ENCODE measurements at regions not wholly inside any gene's neighbourhood (a gene's known extent, or its start where the extent isn't known, plus 50 kb on each side); places are given as distances from the start of the nearest gene placed in this dataset.

DNA sequence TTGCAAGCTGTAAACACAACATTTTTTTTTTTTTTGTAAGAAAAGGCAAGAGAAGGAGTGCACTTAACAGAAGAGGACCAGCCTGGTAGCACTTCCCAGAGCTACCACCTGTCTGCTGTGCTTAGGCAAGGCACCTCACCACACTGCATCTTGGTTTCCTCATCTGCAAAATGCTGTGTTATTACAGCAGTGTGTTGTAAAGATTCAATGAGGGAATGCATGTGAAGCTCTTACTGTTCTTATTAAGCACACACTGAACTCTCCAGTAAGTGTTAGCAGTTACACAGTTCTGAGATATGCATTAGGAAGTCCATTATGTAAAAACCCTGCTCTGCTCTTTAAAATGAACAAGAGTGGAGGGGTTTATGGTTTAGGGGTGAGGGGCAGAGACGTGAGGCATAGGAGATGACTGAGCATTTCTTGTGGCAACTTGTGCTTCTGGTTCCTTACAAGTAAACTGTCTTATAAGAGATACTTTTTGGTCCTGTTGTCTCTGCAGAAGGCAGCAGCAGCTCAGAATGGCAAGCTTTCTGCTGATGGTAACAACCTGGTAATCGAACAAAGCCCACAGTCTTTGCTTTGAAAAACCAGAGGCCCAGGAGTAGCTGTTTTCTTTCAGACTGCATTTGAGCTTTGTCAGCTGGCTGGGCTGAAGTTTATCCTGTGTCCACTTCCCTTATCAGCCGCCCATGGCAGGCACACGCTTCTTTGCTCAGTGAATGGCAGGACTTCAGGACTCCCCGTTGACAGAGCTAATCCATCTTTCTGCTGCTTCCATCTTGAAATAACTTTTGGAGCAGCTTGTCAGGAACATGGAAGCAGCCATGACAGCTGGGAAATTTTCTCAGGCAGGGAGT, 98.8 kb upstream of the BMPER start:
- H3K36me3 ChIP-seq (replicated peaks; ENCODE audit: control insufficient read depth, insufficient read depth, low read length), result no peaks in the 10 kb centered on the region
- no peaks in the 10 kb centered on the region for H3K27me3 ChIP-seq (ENCODE audit: control insufficient read depth, insufficient read depth, low read length)
- H3K4me3 ChIP-seq (ENCODE audit: insufficient read depth, low read depth, low read length), result no peak overlapping the region
- no peak for DNase-seq

DNA sequence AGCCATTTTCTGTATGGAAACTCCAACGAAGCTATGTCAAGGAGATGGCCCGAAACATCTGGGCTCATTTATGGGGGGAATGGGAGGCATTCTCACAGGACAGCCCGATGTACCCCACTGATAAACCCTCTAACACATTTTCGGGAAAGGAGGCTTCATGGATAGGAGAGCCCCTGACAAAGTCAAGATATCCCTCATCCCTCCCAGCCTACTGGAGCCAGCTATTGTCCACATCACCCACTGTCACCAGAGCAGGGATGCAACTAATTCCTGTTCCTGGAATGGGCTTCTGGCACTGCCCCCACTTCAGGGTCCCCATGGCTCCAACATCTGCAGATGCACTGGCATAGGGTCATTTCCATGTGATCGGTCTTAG, 98.2 kb upstream of the BMPER start:
- no peaks in the 10 kb centered on the region for H3K27me3 ChIP-seq (ENCODE audit: control insufficient read depth, insufficient read depth, low read length)
- H3K4me3 ChIP-seq (ENCODE audit: insufficient read depth, low read depth, low read length), result no peak overlapping the region
- DNase-seq, result no peak
- H3K36me3 ChIP-seq (replicated peaks; ENCODE audit: control insufficient read depth, insufficient read depth, low read length), result no peaks in the 10 kb centered on the region

GRCh38 chr7:33807779-33808482, 97.4 kb upstream of the BMPER start:
- peak; percentile 60 for DNase-seq
- Histone ChIP-seq H3K36me3 (replicated peaks; ENCODE audit: control insufficient read depth, insufficient read depth, low read length) (no peaks in the 10 kb centered on the region), H3K4me3 (ENCODE audit: insufficient read depth, low read depth, low read length) (no peak overlapping the region), H3K27me3 (ENCODE audit: control insufficient read depth, insufficient read depth, low read length) (no peaks in the 10 kb centered on the region)

DNA sequence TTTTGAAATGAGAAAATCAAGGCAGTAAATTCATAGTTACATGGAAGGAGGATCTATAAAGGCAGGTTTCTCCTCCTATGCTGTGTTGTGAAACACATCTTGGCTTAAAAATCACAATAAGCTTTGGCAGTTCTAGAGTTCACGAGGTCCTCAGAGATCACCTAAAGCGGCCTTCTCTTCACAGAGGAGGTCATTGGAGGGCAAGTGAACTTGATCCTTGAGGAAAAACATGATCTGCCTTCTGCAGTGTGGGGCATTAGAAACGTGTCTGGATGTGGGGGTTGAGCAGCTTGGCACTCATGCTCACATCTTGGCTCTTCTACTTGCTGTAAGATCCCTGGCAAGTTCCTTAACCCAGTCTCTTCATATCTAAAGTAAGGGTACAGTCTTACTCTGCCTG, 96.1 kb upstream of the BMPER start:
- Histone ChIP-seq H3K36me3 (replicated peaks; ENCODE audit: control insufficient read depth, insufficient read depth, low read length) (no peaks in the 10 kb centered on the region), H3K4me3 (ENCODE audit: insufficient read depth, low read depth, low read length) (no peak overlapping the region), H3K27me3 (ENCODE audit: control insufficient read depth, insufficient read depth, low read length) (no peaks in the 10 kb centered on the region)
- DNase-seq, result no peak

GRCh38 chr7:33810356-33810755, 95.0 kb upstream of the BMPER start:
- Histone ChIP-seq H3K27me3 (ENCODE audit: control insufficient read depth, insufficient read depth, low read length) (no peaks in the 10 kb centered on the region), H3K36me3 (replicated peaks; ENCODE audit: control insufficient read depth, insufficient read depth, low read length) (no peaks in the 10 kb centered on the region), H3K4me3 (ENCODE audit: insufficient read depth, low read depth, low read length) (no peak overlapping the region)
- DNase-seq, result no peak

GRCh38 chr7:33813331-33813730, 92.0 kb upstream of the BMPER start:
- Histone ChIP-seq H3K36me3 (replicated peaks; ENCODE audit: control insufficient read depth, insufficient read depth, low read length) (no peaks in the 10 kb centered on the region), H3K27me3 (ENCODE audit: control insufficient read depth, insufficient read depth, low read length) (no peaks in the 10 kb centered on the region), H3K4me3 (ENCODE audit: insufficient read depth, low read depth, low read length) (no peak overlapping the region)
- DNase-seq, result no peak

- Histone ChIP-seq H3K27me3 (ENCODE audit: control insufficient read depth, insufficient read depth, low read length) (no peaks in the 10 kb centered on the region), H3K36me3 (replicated peaks; ENCODE audit: control insufficient read depth, insufficient read depth, low read length) (no peaks in the 10 kb centered on the region), H3K4me3 (ENCODE audit: insufficient read depth, low read depth, low read length) (no peak overlapping the region)
- no peak for DNase-seq
Observed at GRCh38 chr7:33814400-33814799, 90.9 kb upstream of the BMPER start.

- Histone ChIP-seq H3K27me3 (ENCODE audit: control insufficient read depth, insufficient read depth, low read length) (no peaks in the 10 kb centered on the region), H3K4me3 (ENCODE audit: insufficient read depth, low read depth, low read length) (no peak overlapping the region), H3K36me3 (replicated peaks; ENCODE audit: control insufficient read depth, insufficient read depth, low read length) (no peaks in the 10 kb centered on the region)
- DNase-seq, result no peak
Observed at GRCh38 chr7:33814936-33815335, 90.4 kb upstream of the BMPER start.

- H3K4me3 ChIP-seq (ENCODE audit: insufficient read depth, low read depth, low read length), result no peak overlapping the region
- DNase-seq, result no peak
- H3K36me3 ChIP-seq (replicated peaks; ENCODE audit: control insufficient read depth, insufficient read depth, low read length), result no peaks in the 10 kb centered on the region
- no peaks in the 10 kb centered on the region for H3K27me3 ChIP-seq (ENCODE audit: control insufficient read depth, insufficient read depth, low read length)
Observed at GRCh38 chr7:33815336-33815735, 90.0 kb upstream of the BMPER start.

DNA sequence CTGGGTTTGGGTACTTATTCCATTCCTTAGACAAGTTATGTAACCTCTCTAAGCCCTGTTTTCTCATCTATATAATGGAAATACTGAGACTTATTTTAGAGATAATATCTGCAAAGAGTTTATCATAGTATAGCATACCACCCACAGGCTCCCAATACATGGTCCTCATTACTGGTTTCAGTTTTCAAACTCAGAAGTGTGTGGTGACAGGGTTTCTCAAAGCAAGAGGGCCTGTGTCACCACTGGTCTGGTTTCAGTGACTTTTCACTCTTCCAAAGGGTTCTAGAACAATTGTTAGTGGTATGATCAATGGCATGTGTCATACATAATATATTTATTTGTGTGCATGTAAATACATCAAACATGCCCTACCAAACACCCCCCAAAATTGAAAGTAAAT, 89.2 kb upstream of the BMPER start:
- H3K36me3 ChIP-seq (replicated peaks; ENCODE audit: control insufficient read depth, insufficient read depth, low read length), result no peaks in the 10 kb centered on the region
- no peak for DNase-seq
- no peak overlapping the region for H3K4me3 ChIP-seq (ENCODE audit: insufficient read depth, low read depth, low read length)
- H3K27me3 ChIP-seq (ENCODE audit: control insufficient read depth, insufficient read depth, low read length), result no peaks in the 10 kb centered on the region

DNA sequence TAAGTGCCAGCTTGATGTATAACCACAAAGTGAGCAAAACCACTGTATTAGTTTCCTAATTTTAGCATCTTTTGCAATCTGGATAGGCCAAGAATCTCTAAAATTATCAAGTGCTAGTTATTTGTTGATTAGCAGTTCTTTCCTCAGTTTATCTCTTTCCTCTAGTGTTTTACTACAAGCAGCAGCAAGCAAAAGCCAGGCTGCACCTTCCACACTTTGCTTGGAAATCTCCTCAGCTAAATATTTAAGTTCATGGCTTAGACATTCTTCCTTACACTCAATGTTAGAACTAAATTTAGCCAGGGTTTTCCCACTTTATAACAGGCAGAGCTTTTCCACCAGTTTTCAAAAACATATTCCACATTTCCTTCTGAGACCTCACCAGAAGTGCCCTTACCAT, 85.7 kb upstream of the BMPER start:
- no peak for DNase-seq

DNA sequence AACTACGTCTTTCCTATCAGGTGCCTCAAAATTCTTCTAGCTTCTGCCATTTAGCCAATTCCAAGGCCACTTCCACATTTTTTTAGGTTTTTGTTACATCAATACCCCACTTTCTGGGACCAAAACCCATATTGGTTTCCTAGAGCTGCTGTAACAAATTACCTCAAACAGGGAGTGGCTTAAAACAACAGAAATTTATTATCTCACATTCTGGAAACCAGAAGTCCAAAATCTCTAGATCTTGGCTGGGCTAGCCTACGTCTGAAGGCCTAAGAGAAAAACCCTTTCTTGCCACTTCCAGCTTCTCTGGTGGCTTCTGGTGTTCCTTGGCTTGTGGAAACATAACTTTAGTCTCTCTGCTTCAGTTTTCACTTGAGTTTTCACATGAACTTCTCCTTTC, 85.1 kb upstream of the BMPER start:
- no peak for DNase-seq
- H3K4me3 ChIP-seq (ENCODE audit: insufficient read depth, low read depth, low read length), result no peak overlapping the region
- H3K36me3 ChIP-seq (replicated peaks; ENCODE audit: control insufficient read depth, insufficient read depth, low read length), result no peaks in the 10 kb centered on the region
- H3K27me3 ChIP-seq (ENCODE audit: control insufficient read depth, insufficient read depth, low read length), result no peaks in the 10 kb centered on the region

More for the DNA sequence above, 85.7 kb upstream of the BMPER start:
- no peaks in the 10 kb centered on the region for H3K36me3 ChIP-seq (replicated peaks; ENCODE audit: control insufficient read depth, insufficient read depth, low read length)
- H3K27me3 ChIP-seq (ENCODE audit: control insufficient read depth, insufficient read depth, low read length), result no peaks in the 10 kb centered on the region
- no peak overlapping the region for H3K4me3 ChIP-seq (ENCODE audit: insufficient read depth, low read depth, low read length)

GRCh38 chr7:33821970-33822369, 83.4 kb upstream of the BMPER start:
- no peak for DNase-seq
- Histone ChIP-seq H3K36me3 (replicated peaks; ENCODE audit: control insufficient read depth, insufficient read depth, low read length) (no peaks in the 10 kb centered on the region), H3K27me3 (ENCODE audit: control insufficient read depth, insufficient read depth, low read length) (no peaks in the 10 kb centered on the region), H3K4me3 (ENCODE audit: insufficient read depth, low read depth, low read length) (no peak overlapping the region)

GRCh38 chr7:33823913-33824312, 81.4 kb upstream of the BMPER start:
- no peak for DNase-seq
- Histone ChIP-seq H3K36me3 (replicated peaks; ENCODE audit: control insufficient read depth, insufficient read depth, low read length) (no peaks in the 10 kb centered on the region), H3K4me3 (ENCODE audit: insufficient read depth, low read depth, low read length) (no peak overlapping the region), H3K27me3 (ENCODE audit: control insufficient read depth, insufficient read depth, low read length) (no peaks in the 10 kb centered on the region)

GRCh38 chr7:33824911-33825459, 80.4 kb upstream of the BMPER start:
- Histone ChIP-seq H3K36me3 (replicated peaks; ENCODE audit: control insufficient read depth, insufficient read depth, low read length) (no peaks in the 10 kb centered on the region), H3K4me3 (ENCODE audit: insufficient read depth, low read depth, low read length) (no peak overlapping the region), H3K27me3 (ENCODE audit: control insufficient read depth, insufficient read depth, low read length) (no peaks in the 10 kb centered on the region)
- DNase-seq, result no peak

Measured in H7 (cell line).